Natural killer cell (primary cell): ENCODE measurements at regions not wholly inside any gene's neighbourhood (a gene's known extent, or its start where the extent isn't known, plus 50 kb on each side); places are given as distances from the start of the nearest gene placed in this dataset.

Experiments
- ATAC-seq, 3 donors: fragments of 150-1000 bp in 2 of 3; fragments of 200-7000 bp in 1 of 3; cut with Tn5 transposase; 1 replicate in 1 of 3; 2 replicates in 2 of 3; pipeline ENCODE4 v1.10.0; 2021; ENCODE audit warnings: mild to moderate bottlenecking in 2 of 3, moderate library complexity in 2 of 3
- DNase-seq, 2 donors: peaks; one replicate each; pipeline versions ENCODE4 v3.0.0 to v3.0.0-alpha.2; 2013 to 2021; ENCODE audit warnings: mixed read lengths in 1 of 2
- H3K27ac ChIP-seq: one replicate; pipeline ENCODE4 v1.5.1; 2013; ENCODE audit warnings: mild to moderate bottlenecking, low read length
- H3K27me3 ChIP-seq: one replicate; pipeline ENCODE4 v1.6.1; 2013; ENCODE audit warnings: low read length; ENCODE audit not compliant: control insufficient read depth, insufficient read depth
- H3K36me3 ChIP-seq: one replicate; pipeline ENCODE4 v1.6.1; 2013; ENCODE audit warnings: low read length; ENCODE audit not compliant: control insufficient read depth, insufficient read depth
- H3K4me1 ChIP-seq: one replicate; pipeline ENCODE4 v1.6.1; 2013; ENCODE audit warnings: low read length; ENCODE audit not compliant: control insufficient read depth, insufficient read depth
- H3K4me3 ChIP-seq: one replicate; pipeline ENCODE4 v1.5.1; 2013; ENCODE audit warnings: low read length
- H3K9me3 ChIP-seq: one replicate; pipeline ENCODE4 v1.6.1; 2013; ENCODE audit warnings: low read length; ENCODE audit not compliant: control insufficient read depth, insufficient read depth
- H3K27ac Mint-ChIP-seq, 2 donors: one replicate each; pipeline ENCODE4 v1.8.0; 2022; ENCODE audit warnings: mild to moderate bottlenecking in 2 of 2, mixed read lengths in 2 of 2, moderate library complexity in 1 of 2
- H3K27me3 Mint-ChIP-seq, 2 donors: one replicate each; pipeline ENCODE4 v1.8.0; 2022; ENCODE audit warnings: low read depth in 2 of 2, mixed read lengths in 2 of 2
- H3K36me3 Mint-ChIP-seq: one replicate; pipeline ENCODE4 v1.8.0; 2022; ENCODE audit warnings: mixed read lengths
- H3K4me1 Mint-ChIP-seq, 2 donors: one replicate each; pipeline ENCODE4 v1.8.0; 2022; ENCODE audit warnings: mixed read lengths in 2 of 2
- H3K4me3 Mint-ChIP-seq: one replicate; pipeline ENCODE4 v1.8.0; 2022; ENCODE audit warnings: mild to moderate bottlenecking, moderate library complexity, mixed read lengths
- H3K9me3 Mint-ChIP-seq, 2 donors: one replicate each; pipeline ENCODE4 v1.8.0; 2022; ENCODE audit warnings: mixed read lengths in 2 of 2
- CTCF ChIP-seq: fragments of 200-600 bp; IDR thresholded peaks from one replicate; pipeline ENCODE4 v1.8.0; 2022; ENCODE audit warnings: antibody characterized with exemption
- WGBS: methylation state at CpG from one replicate; pipeline ENCODE4 v1.1.7; 2013; ENCODE audit warnings: missing lambda C conversion rate; ENCODE audit not compliant: insufficient coverage; 5-methylcytosine and 5-hydroxymethylcytosine counted together
- intact Hi-C: fragments of 100-400 bp; cut with micrococcal nuclease; formaldehyde crosslinking; loops from one replicate; pipeline ENCODE4 v1.14.2; 2022

GRCh38 chr5:174446988-174447387 lies 277.4 kb upstream of the MSX2 start:
- no peak for TF ChIP-seq CTCF
- Mint-ChIP-seq H3K27ac (peak overlapping the region; percentile 72 to 82), H3K9me3 (peaks cover 2 to 4% of the 10 kb centered on the region in 2 donors), H3K4me1 (peaks cover 14 to 17% of the 10 kb centered on the region in 2 donors), H3K27me3 (peaks cover 0 to 2% of the 10 kb centered on the region in 2 donors), H3K36me3 (peaks cover 6% of the 10 kb centered on the region), H3K4me3 (peak overlapping the region; percentile 52)
- 87% methylated on average over 10 of the region's 10 CpGs for WGBS
- Histone ChIP-seq H3K27ac (no peak overlapping the region), H3K4me1 (peaks cover 14% of the 10 kb centered on the region), H3K36me3 (no peaks in the 10 kb centered on the region), H3K9me3 (no peaks in the 10 kb centered on the region), H3K4me3 (no peak overlapping the region), H3K27me3 (no peaks in the 10 kb centered on the region)
- intact Hi-C loops = no loop called here
- DNase-seq (no peak), ATAC-seq (peak in 1 of 3 donors; percentile 11)

- H3K36me3 Mint-ChIP-seq = peaks cover 6% of the 10 kb centered on the region
- peaks cover 0 to 2% of the 10 kb centered on the region in 2 donors for H3K27me3 Mint-ChIP-seq
- no peaks in the 10 kb centered on the region for H3K36me3 ChIP-seq
- no peak overlapping the region for H3K27ac ChIP-seq
- intact Hi-C loops = no loop called here
- no peaks in the 10 kb centered on the region for H3K27me3 ChIP-seq
- TF ChIP-seq CTCF = no peak
- H3K4me1 ChIP-seq = peaks cover 14% of the 10 kb centered on the region
- H3K9me3 Mint-ChIP-seq = peaks cover 2 to 4% of the 10 kb centered on the region in 2 donors
- 92% methylated on average over 4 of the region's 4 CpGs for WGBS
- H3K4me3 ChIP-seq = no peak overlapping the region
- no peaks in the 10 kb centered on the region for H3K9me3 ChIP-seq
- H3K4me1 Mint-ChIP-seq = peaks cover 14 to 17% of the 10 kb centered on the region in 2 donors
- ATAC-seq (no peak), DNase-seq (no peak)
- no peak overlapping the region for H3K4me3 Mint-ChIP-seq
- H3K27ac Mint-ChIP-seq = no peak overlapping the region
Measured at GRCh38 chr5:174448041-174448440, 276.3 kb upstream of the MSX2 start.

- H3K4me3 Mint-ChIP-seq = no peak overlapping the region
- intact Hi-C loops = no loop called here
- H3K27me3 ChIP-seq = no peaks in the 10 kb centered on the region
- H3K9me3 Mint-ChIP-seq = peaks cover 2 to 4% of the 10 kb centered on the region in 2 donors
- no peaks in the 10 kb centered on the region for H3K36me3 ChIP-seq
- no peak for ATAC-seq
- H3K4me1 Mint-ChIP-seq = peaks cover 14 to 17% of the 10 kb centered on the region in 2 donors
- H3K27me3 Mint-ChIP-seq = peaks cover 0 to 2% of the 10 kb centered on the region in 2 donors
- no peak for TF ChIP-seq CTCF
- no peak for DNase-seq
- no peak overlapping the region for H3K27ac ChIP-seq
- no peaks in the 10 kb centered on the region for H3K9me3 ChIP-seq
- H3K4me1 ChIP-seq = peaks cover 15% of the 10 kb centered on the region
- no peak overlapping the region for H3K4me3 ChIP-seq
- H3K36me3 Mint-ChIP-seq = peaks cover 6% of the 10 kb centered on the region
- no peak overlapping the region for H3K27ac Mint-ChIP-seq
Measured at GRCh38 chr5:174448662-174449061, 275.7 kb upstream of the MSX2 start.

GRCh38 chr5:174453690-174454089 lies 270.7 kb upstream of the MSX2 start:
- Histone ChIP-seq H3K4me1 (peaks cover 15% of the 10 kb centered on the region), H3K27ac (no peak overlapping the region), H3K27me3 (no peaks in the 10 kb centered on the region), H3K4me3 (no peak overlapping the region), H3K36me3 (no peaks in the 10 kb centered on the region), H3K9me3 (no peaks in the 10 kb centered on the region)
- ATAC-seq (peak in 1 of 3 donors; percentile 19), DNase-seq (peak in 1 of 2 donors; percentile 18)
- Mint-ChIP-seq H3K9me3 (peaks cover 0 to 4% of the 10 kb centered on the region in 2 donors), H3K4me1 (peaks cover 5 to 6% of the 10 kb centered on the region in 2 donors), H3K27me3 (no peaks in the 10 kb centered on the region), H3K36me3 (peaks cover 6% of the 10 kb centered on the region), H3K27ac (peak overlapping the region; percentile 19 to 59), H3K4me3 (peak overlapping the region; percentile 40)
- intact Hi-C loops = no loop called here
- WGBS = 52% methylated on average over 2 of the region's 2 CpGs
- no peak for TF ChIP-seq CTCF
